ENCODE measurements at regions not wholly inside any gene's neighbourhood (a gene's known extent, or its start where the extent isn't known, plus 50 kb on each side); places are given as distances from the start of the nearest gene placed in this dataset.
"Not testable (repeated sequence)": the region's sequence is repeated elsewhere in the genome, so short reads cannot be mapped to it uniquely, and the experiment has no call there.

DNA sequence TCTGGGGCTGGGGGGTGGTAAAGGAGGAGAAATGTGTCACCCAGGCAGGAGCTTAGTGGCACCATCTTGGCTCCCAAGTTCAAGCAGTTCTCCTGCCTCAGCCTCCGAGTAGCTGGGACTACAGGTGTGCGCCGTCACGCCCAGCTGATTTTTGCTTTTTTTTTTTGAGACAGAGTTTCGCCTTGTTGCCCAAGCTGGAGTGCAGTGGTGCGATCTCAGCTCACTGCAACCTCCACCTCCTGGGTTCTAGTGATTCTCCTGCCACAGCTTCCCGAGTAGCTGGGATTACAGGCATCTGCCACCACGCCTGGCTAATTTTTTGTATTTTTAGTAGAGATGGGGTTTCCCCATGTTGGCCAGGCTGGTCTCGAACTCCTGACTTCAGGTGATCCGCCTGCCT lies 82.1 kb upstream of the METTL9 start:
- DNase-seq: not testable (repeated sequence)

DNA sequence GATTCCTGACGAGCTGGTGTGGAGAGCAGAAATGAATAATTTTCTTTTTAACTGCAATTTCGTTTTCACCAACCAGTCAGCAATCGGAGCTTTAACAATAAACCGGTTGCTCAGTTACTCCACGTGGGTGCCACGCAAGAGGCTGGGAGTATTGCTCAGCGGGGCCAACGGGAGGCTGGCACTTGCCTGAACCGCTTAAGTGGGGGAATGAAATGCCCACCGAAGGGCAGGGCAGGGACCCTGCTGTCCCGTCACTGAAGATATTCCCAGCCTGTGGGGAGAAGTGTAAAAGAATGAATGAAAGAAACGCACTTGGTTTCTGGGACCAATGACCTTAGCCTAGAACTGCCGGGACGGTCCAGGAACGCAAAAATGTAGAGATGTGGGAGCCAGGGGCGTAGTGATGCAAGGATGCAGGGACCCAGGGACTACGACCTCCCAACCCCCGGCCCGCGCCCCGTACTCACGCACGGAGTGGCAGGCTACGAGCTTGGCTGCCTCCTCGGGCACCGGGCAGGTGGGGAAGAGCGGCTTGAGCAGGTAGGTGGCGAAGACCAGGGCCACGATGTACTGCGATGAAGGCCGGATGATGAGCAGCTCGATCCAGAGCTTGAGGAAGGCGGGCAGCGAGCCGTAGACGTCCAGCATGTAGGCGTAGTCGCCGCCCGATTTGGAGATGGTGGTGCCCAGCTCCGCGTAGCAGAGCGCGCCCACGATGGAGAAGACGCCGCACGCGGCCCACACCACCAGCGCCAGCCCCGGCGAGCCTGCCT lies 79.8 kb upstream of the METTL9 start:
- peak; percentile 93 for DNase-seq

DNA sequence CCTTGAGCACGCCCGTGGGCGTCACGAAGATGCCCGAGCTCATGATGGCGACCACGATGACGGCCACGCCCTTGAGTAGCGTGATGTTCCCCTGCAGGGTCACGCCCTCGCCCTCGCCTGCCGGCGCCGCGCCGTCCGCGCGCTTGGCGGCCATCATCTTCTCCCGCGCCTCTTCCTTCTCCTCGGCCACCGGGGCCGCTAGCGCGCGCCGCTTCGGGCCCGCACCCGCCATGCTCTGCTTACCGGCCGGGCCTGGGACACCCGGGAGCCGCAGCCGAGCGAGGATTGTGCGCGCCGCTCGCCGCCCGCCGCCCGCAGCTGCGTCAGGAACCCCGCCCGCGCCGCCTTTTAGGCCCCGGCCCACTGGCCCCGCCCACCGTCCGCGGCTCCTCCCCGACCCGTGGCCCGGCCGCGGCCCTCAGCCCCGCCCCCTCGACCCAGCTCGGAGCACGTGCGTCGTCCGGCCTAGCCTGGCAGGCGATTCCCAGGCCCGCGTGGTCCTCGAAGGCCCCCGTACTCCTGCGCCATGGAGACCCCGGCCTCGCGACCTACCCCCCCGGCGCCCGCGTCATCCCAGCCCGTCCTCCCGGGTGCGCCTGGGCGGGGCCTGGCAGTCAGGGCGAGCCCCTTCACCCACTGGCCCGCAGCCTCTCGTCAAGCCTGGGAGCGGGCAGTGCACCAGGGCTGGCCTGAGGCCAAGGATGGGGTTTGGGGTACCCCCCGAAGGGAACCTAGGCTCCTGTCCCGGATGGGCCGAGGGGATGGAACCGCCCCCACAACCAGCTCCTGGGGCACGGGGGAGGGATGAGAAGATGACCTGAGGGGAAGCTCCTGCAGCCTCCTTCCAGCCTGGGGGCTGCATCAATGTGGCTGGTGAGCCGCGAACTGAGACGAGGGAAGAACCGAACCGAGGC lies 79.0 kb upstream of the METTL9 start:
- peak; percentile 99 for DNase-seq

DNA sequence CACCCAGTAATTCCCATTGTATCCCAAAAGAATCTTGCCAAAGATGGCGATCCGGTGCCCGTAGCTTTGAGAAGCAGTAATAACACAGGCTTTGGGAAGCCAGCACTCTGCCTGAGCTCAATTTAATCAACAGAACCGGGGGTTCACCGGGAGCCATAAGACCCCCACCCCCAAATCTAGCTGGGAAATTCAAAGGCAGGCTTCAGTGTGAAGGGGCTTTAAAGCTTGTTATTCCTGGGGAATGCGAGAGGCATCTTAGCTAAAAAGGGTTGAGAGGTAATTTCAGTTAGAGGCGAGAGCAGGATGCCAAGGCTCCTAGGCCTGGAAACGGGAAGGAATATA lies 78.4 kb upstream of the METTL9 start:
- not testable (repeated sequence) for DNase-seq

- DNase-seq: not testable (repeated sequence)
These were observed 77.8 kb upstream of the METTL9 start for GRCh38 chr16:21521390-21522143.

- not testable (repeated sequence) for DNase-seq
These were observed 76.5 kb upstream of the METTL9 start for GRCh38 chr16:21522846-21523245.

DNA sequence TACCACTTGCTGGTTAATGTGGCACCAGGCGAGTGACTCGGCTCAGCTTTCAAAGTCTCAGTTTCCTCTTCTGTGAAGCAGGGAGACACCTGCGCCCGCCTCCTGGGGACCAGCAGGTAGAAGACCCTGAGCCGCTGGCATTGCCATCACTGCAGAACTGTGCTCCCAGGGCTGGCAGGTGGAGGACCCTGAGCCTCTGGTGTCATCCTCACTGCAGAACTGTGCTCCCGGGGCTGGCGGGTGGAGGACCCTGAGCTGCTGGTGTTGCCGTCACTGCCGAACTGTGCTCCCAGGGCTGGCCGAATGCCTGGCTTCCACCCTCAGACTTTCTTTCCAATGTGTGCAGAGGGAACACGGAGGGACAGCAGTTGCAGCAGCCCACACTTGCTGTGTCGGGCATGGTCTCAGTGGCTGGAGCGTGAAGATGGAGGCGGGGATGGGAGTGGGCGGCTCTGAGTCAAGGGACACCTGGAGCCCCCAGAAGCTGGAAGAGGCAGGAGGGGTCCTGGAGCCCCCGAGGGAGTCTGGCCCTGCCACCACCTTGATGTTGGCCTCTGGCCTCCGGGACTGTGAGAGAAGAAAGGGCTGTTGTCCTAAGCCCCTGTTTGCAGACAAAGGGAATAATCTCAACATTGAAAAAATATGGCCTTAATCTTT lies 75.8 kb upstream of the METTL9 start:
- DNase-seq: no peak

- no peak for DNase-seq
These were observed 75.2 kb upstream of the METTL9 start for GRCh38 chr16:21524068-21524751.

DNA sequence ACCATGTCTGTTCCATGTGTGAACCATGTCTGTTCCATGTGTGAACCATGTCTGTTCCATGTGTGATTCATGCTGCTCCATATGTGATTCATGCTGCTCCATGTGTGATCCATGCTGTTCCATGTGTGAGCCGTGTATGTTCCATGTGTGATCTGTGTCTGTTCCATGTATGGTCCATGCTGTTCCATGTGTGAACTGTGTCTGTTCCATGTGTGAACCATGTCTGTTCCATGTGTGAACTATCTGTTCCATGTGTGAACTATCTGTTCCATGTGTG lies 74.7 kb upstream of the METTL9 start:
- not testable (repeated sequence) for DNase-seq

- DNase-seq: not testable (repeated sequence)
These were observed 74.1 kb upstream of the METTL9 start for GRCh38 chr16:21525029-21525895.

- not testable (repeated sequence) for DNase-seq
These were observed 73.1 kb upstream of the METTL9 start for GRCh38 chr16:21525956-21526922.

GRCh38 chr16:21526923-21527807 lies 72.2 kb upstream of the METTL9 start:
- no peak for DNase-seq

DNA sequence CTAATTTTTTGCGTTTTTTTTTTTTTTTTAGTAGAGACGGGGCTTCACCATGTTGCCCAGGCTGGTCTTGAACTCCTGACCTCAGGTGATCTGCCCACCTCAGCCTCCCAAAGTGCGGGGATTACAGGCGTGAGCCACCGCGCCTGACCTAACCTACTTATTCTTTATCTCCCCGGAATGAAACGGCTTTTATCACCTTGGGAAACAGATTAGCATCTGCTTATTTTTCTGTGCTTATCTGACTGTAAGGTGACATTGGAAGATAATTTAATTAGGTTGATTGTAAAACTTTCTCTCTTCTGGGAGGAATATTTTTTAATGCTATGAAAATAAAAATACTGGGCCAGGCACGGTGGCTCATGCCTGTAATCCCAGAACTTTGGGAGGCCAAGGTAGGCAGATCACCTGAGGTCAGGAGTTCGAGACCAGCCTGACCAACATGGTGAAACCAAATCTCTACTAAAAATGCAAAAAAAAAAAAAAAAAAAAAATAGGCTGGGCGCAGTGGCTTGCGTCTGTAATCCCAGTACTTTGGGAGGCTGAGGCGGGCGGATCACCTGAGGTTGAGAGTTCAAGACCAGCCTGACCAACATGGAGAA lies 70.2 kb upstream of the METTL9 start:
- DNase-seq: not testable (repeated sequence)

DNA sequence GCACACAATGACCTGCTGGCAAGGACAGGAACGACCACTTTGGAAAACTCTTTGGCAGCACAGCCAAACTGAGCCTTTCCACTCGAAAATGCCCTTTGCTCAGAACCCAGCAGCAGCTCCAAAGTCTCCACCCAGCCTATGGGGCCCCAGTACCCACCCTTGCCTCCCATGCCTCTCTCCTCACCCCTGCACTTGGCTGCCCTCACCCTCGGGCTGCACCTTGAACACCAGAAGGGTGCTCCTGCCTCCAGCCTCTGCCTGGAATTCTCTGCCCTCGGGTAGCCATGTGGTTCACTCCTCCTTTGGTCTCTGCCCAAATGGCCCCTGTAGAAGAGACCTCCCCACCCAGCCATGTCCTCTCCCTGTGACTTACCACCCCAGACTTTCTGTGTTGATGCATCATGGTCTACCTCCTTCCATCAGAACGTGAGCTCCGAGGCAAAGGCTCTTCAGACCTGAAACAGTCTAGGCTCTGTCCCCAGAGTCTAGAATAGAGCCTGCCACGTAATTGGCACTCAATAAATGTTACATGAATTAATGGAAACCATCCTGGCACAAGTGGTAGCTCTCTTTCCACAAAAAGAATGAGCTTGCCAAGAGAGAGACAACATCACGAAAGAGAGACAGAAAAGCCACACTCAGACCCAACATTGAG lies 68.5 kb upstream of the METTL9 start:
- not testable (repeated sequence) for DNase-seq

GRCh38 chr16:21532996-21533395 lies 66.4 kb upstream of the METTL9 start:
- DNase-seq: not testable (repeated sequence)

DNA sequence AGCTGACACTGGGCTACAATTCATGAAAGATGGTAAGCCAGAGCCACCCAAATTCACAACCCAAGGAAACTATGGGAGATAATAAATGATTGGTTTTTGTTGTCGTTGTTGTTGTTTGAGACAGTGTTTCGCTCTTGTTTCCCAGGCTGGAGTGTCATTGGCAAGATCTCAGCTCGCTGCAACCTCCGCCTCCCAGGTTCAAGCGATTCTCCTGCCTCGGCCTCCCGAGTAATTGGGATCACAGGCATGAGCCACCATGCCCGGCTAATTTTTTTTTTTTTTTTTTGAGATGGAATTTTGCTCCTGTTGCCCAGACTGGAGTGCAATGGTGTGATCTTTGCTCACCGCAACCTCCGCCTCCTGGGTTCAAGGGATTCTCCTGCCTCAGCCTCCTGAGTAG lies 65.9 kb upstream of the METTL9 start:
- not testable (repeated sequence) for DNase-seq

GRCh38 chr16:21534561-21534960 lies 64.8 kb upstream of the METTL9 start:
- not testable (repeated sequence) for DNase-seq

DNA sequence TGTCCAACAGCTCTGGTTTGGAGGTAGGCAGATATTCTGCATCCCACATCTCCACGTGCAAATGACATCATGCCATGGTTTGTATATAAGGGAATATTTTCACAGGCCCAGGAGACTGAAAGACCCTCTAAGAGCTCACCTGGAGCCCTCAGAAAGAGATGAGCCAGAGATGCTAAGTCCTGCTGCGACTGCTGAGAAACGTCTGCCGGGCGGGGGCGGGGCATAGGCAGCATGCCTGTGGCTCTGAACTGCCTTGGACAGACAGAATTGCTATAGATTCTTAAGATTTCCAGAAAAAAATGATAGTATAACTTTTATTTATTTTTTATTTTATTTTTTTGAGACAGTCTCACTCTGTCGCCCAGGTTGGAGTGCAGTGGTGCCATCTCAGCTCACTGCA lies 64.2 kb upstream of the METTL9 start:
- not testable (repeated sequence) for DNase-seq

Measured in activated CD4-positive, alpha-beta T cell treated with anti-CD3 and anti-CD28 coated beads, Interleukin-10, Interleukin-2, amounts not matched to agents 100 ng/mL and 50 ng/mL, durations not matched to agents 16 hours and 8 hours (primary cell).